IMR-90 (cell line): ENCODE measurements at regions not wholly inside any gene's neighbourhood (a gene's known extent, or its start where the extent isn't known, plus 50 kb on each side); places are given as distances from the start of the nearest gene placed in this dataset.

ENCODE experiments used
- ATAC-seq: fragments of 200-7000 bp; cut with Tn5 transposase; 2 replicates; pipeline ENCODE4 v1.9.1; 2020; ENCODE audit warnings: low read depth, mild to moderate bottlenecking, moderate library complexity
- BruUV-seq: library from RNA; stranded (reverse); fragments of 400-500 nt; replicated peaks from 2 replicates; lab custom pipeline; 2021; lab: Mats Ljungman, UMichigan
- CTCF ChIA-PET: fragments of 300-600 bp; formaldehyde crosslinking; extraction: SDS; loops from one replicate; lab custom pipeline; 2021; ENCODE audit warnings: antibody characterized with exemption; lab: Yijun Ruan, JAX
- POLR2A ChIA-PET: fragments of 300-600 bp; sonication (Branson Sonifier 250); formaldehyde crosslinking; loops from one replicate; lab custom pipeline; 2022; ENCODE audit warnings: antibody characterized with exemption; ENCODE audit not compliant: unreplicated experiment; lab: Charles Lee
- DNase-seq: peaks from one replicate; pipeline ENCODE4 v3.0.0; 2013
- H2AFZ ChIP-seq: replicated peaks from 2 replicates; pipeline ENCODE3; 2013; ENCODE audit warnings: low read length, mild to moderate bottlenecking; ENCODE audit not compliant: poor library complexity
- H2AK5ac ChIP-seq: 2 replicates; pipeline ENCODE4 v1.6.1; 2013; ENCODE audit warnings: low read depth, low read length, inconsistent platforms
- H2AK9ac ChIP-seq: replicated peaks from 2 replicates; pipeline ENCODE3; 2013; ENCODE audit warnings: mild to moderate bottlenecking, low read depth, low read length, moderate library complexity; ENCODE audit not compliant: poor library complexity
- H2BK120ac ChIP-seq: 2 replicates; pipeline ENCODE4 v1.6.1; 2013; ENCODE audit warnings: low read depth, low read length, inconsistent platforms
- H2BK15ac ChIP-seq: 3 replicates; pipeline ENCODE4 v1.6.1; 2013; ENCODE audit warnings: low read depth, low read length, inconsistent platforms
- H2BK20ac ChIP-seq: 2 replicates; pipeline ENCODE4 v1.6.1; 2013; ENCODE audit warnings: low read depth, mild to moderate bottlenecking, inconsistent platforms, low read length, moderate library complexity
- H2BK5ac ChIP-seq: 2 replicates; pipeline ENCODE4 v1.6.1; 2013; ENCODE audit warnings: mild to moderate bottlenecking, low read depth, low read length, inconsistent platforms; ENCODE audit not compliant: poor library complexity, severe bottlenecking
- H3K14ac ChIP-seq: replicated peaks from 2 replicates; pipeline ENCODE4 v1.6.1; 2013; ENCODE audit warnings: low read depth, low read length, inconsistent platforms
- H3K18ac ChIP-seq: 2 replicates; pipeline ENCODE4 v1.6.1; 2013; ENCODE audit warnings: low read depth, low read length, control low read depth
- H3K23ac ChIP-seq: 2 replicates; pipeline ENCODE4 v1.6.1; 2013; ENCODE audit warnings: low read depth, low read length, inconsistent platforms
- H3K27ac ChIP-seq: 2 replicates; pipeline ENCODE4 v1.5.1; 2013; ENCODE audit warnings: mild to moderate bottlenecking, control low read depth, low read length; ENCODE audit not compliant: insufficient read depth
- H3K27me3 ChIP-seq: 2 replicates; pipeline ENCODE4 v1.6.1; 2013; ENCODE audit warnings: low read length; ENCODE audit not compliant: control insufficient read depth, insufficient read depth
- H3K36me3 ChIP-seq: 2 replicates; pipeline ENCODE4 v1.6.1; 2013; ENCODE audit warnings: low read length, mixed read lengths; ENCODE audit not compliant: control insufficient read depth, insufficient read depth
- H3K4ac ChIP-seq: 2 replicates; pipeline ENCODE4 v1.6.1; 2013; ENCODE audit warnings: low read depth, low read length, inconsistent platforms
- H3K4me1 ChIP-seq: 2 replicates; pipeline ENCODE4 v1.6.1; 2013; ENCODE audit warnings: low read length, mixed read lengths; ENCODE audit not compliant: control insufficient read depth, insufficient read depth
- H3K4me2 ChIP-seq: 2 replicates; pipeline ENCODE4 v1.6.1; 2013; ENCODE audit warnings: low read depth, mild to moderate bottlenecking, control low read depth, low read length, moderate library complexity
- H3K4me3 ChIP-seq: 2 replicates; pipeline ENCODE4 v1.5.1; 2013; ENCODE audit warnings: low read depth, mild to moderate bottlenecking, control low read depth, low read length, moderate library complexity; ENCODE audit not compliant: insufficient read depth
- H3K56ac ChIP-seq: 2 replicates; pipeline ENCODE4 v1.6.1; 2013; ENCODE audit warnings: low read length, inconsistent platforms; ENCODE audit not compliant: insufficient read depth; ENCODE audit errors: extremely low read depth
- H3K79me1 ChIP-seq, 2 experiments: 2 replicates each; pipeline ENCODE4 v1.6.1; 2013; ENCODE audit warnings: low read length in 2 of 2, inconsistent platforms in 1 of 2, low read depth in 1 of 2
- H3K9ac ChIP-seq: 2 replicates; pipeline ENCODE4 v1.6.1; 2013; ENCODE audit warnings: low read depth, low read length, control low read depth
- H3K9me1 ChIP-seq: 2 replicates; pipeline ENCODE4 v1.6.1; 2013; ENCODE audit warnings: low read length, inconsistent platforms; ENCODE audit not compliant: insufficient read depth
- H3K9me3 ChIP-seq: 2 replicates; pipeline ENCODE4 v1.6.1; 2013; ENCODE audit warnings: low read length; ENCODE audit not compliant: control insufficient read depth, insufficient read depth
- H4K20me1 ChIP-seq: 2 replicates; pipeline ENCODE4 v1.6.1; 2013; ENCODE audit warnings: low read length, inconsistent platforms; ENCODE audit not compliant: insufficient read depth
- H4K5ac ChIP-seq: 2 replicates; pipeline ENCODE4 v1.6.1; 2013; ENCODE audit warnings: mild to moderate bottlenecking, low read depth, low read length, control low read depth
- H4K8ac ChIP-seq, 2 experiments: 2 replicates each; pipeline ENCODE4 v1.6.1; 2013; ENCODE audit warnings: low read depth in 2 of 2, low read length in 2 of 2, control low read depth in 1 of 2, inconsistent platforms in 1 of 2
- H4K91ac ChIP-seq: 2 replicates; pipeline ENCODE4 v1.6.1; 2013; ENCODE audit warnings: low read depth, low read length, inconsistent platforms; ENCODE audit not compliant: insufficient read depth
- CHD1 ChIP-seq: IDR thresholded peaks from 2 replicates; pipeline ENCODE4 v1.6.1; 2012; ENCODE audit warnings: low read depth, low read length, improper control_type of control experiment
- RCOR1 ChIP-seq: IDR thresholded peaks from 2 replicates; pipeline ENCODE4 v1.6.1; 2012; ENCODE audit warnings: mild to moderate bottlenecking, low read length, improper control_type of control experiment; ENCODE audit not compliant: insufficient replicate concordance
- RFX5 ChIP-seq: IDR thresholded peaks from 2 replicates; pipeline ENCODE4 v1.8.0; 2012; ENCODE audit warnings: low read depth, mild to moderate bottlenecking, low read length, moderate library complexity
- WGBS, 2 experiments: methylation state at CpG; one replicate each; pipeline versions ENCODE4 v1.1.5 to v1.1.7; 2013; ENCODE audit warnings: missing lambda C conversion rate in 2 of 2; ENCODE audit not compliant: insufficient read length in 1 of 2; ENCODE audit errors: extremely low coverage in 2 of 2; 5-methylcytosine and 5-hydroxymethylcytosine counted together
- dilution Hi-C: fragments of 300-500 bp; cut with HindIII; formaldehyde crosslinking; loops from one replicate; pipeline ENCODE4 v1.14.3; 2018; ENCODE audit warnings: low sequenced_read_pairs; ENCODE audit not compliant: unreplicated experiment
- in situ Hi-C: fragments of 300-500 bp; cut with MboI; formaldehyde crosslinking; loops from 3 replicates; pipeline ENCODE4 v1.14.3; 2019; ENCODE audit warnings: low sequenced_read_pairs, inconsistent platforms, mixed read lengths
- intact Hi-C: fragments of 100-400 bp; cut with micrococcal nuclease; formaldehyde crosslinking; loops from 2 replicates; pipeline ENCODE4 v1.10.0; 2022
- TF ChIP-seq, protein P1 (sequence below): fragments of 150-350 bp; IDR thresholded peaks from 2 replicates; pipeline ENCODE4 v1.6.1; 2017; ENCODE audit warnings: mild to moderate bottlenecking, antibody characterized with exemption, low read length, low read depth

GRCh38 chr6:106764353-106764980 lies 135.1 kb downstream of the QRSL1 start:
- BruUV-seq, result no TSS peak
- in situ Hi-C loops (no loop called here), dilution Hi-C loops (no loop called here), intact Hi-C loops (no loop called here)
- Histone ChIP-seq H2BK15ac (no peak overlapping the region), H4K91ac (no peak overlapping the region), H3K36me3 (no peaks in the 10 kb centered on the region), H2AK9ac (no peak overlapping the region), H3K4ac (no peak overlapping the region), H3K9me3 (no peaks in the 10 kb centered on the region), H3K56ac (no peak overlapping the region), H3K4me3 (no peak overlapping the region), H3K9ac (no peak overlapping the region), H3K4me1 (no peaks in the 10 kb centered on the region), H3K14ac (no peak overlapping the region), H2BK5ac (no peak overlapping the region), H3K9me1 (no peaks in the 10 kb centered on the region), H3K18ac (no peak overlapping the region), H3K23ac (no peak overlapping the region), H4K5ac (no peak overlapping the region), H4K20me1 (no peaks in the 10 kb centered on the region), H2BK20ac (no peak overlapping the region), H2AFZ (no peak overlapping the region), H3K27me3 (no peaks in the 10 kb centered on the region), H4K8ac (no peak overlapping the region), H2BK120ac (no peak overlapping the region), H3K27ac (no peak overlapping the region), H3K4me2 (no peak overlapping the region), H3K79me1 (no peaks in the 10 kb centered on the region), H2AK5ac (no peak overlapping the region)
- no peak for DNase-seq
- ChIA-PET CTCF (no interaction called here), POLR2A (no interaction called here)
- no peak for TF ChIP-seq RFX5
- TF ChIP-seq, protein P1, sequence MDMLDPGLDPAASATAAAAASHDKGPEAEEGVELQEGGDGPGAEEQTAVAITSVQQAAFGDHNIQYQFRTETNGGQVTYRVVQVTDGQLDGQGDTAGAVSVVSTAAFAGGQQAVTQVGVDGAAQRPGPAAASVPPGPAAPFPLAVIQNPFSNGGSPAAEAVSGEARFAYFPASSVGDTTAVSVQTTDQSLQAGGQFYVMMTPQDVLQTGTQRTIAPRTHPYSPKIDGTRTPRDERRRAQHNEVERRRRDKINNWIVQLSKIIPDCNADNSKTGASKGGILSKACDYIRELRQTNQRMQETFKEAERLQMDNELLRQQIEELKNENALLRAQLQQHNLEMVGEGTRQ, result no peak
- TF ChIP-seq RCOR1, result no peak
- no peak for TF ChIP-seq CHD1
- 25% methylated on average over 1 of the region's 2 CpGs; no CpG with 5 or more reads in 1 of the 2 experiments for WGBS, 2 experiments
- no peak for ATAC-seq
